Stomach (tissue), 4 donors: ENCODE measurements at regions not wholly inside any gene's neighbourhood (a gene's known extent, or its start where the extent isn't known, plus 50 kb on each side); places are given as distances from the start of the nearest gene placed in this dataset.

Experiments
- CTCF ChIP-seq, 7 experiments: fragments of 450-650 bp in 4 of 7; fragments of 200-600 bp in 3 of 7; sonication (generic) in 3 of 7; IDR thresholded peaks; one replicate each; pipeline ENCODE4 v1.5.1; 2016 to 2019; ENCODE audit warnings: antibody characterized with exemption in 7 of 7, control low read depth in 2 of 7, mild to moderate bottlenecking in 1 of 7
- EP300 ChIP-seq: sonication (generic); formaldehyde crosslinking; IDR thresholded peaks from one replicate; pipeline ENCODE4 v1.6.1; 2017; ENCODE audit warnings: antibody characterized with exemption
- POLR2A ChIP-seq, 4 donors: fragments of 450-650 bp; IDR thresholded peaks; one replicate each; pipeline ENCODE4 v1.6.1; 2016; ENCODE audit warnings: antibody characterized with exemption in 4 of 4, control low read depth in 2 of 4, mild to moderate bottlenecking in 1 of 4, moderate library complexity in 1 of 4
- POLR2AphosphoS5 ChIP-seq, 3 donors: sonication (generic); formaldehyde crosslinking; IDR thresholded peaks; one replicate each; pipeline ENCODE4 v1.6.1; 2016; ENCODE audit warnings: antibody characterized with exemption in 3 of 3

- no peak for TF ChIP-seq CTCF (IDR thresholded peaks at IDR 0.05)
- no peak for TF ChIP-seq POLR2A (IDR thresholded peaks at IDR 0.05)
- no peak for TF ChIP-seq EP300
- TF ChIP-seq POLR2AphosphoS5 (IDR thresholded peaks at IDR 0.05) = no peak
These were observed 376.6 kb upstream of the JAG1 start for GRCh38 chr20:11050350-11050749.
